ENCODE measurements at regions not wholly inside any gene's neighbourhood (a gene's known extent, or its start where the extent isn't known, plus 50 kb on each side); places are given as distances from the start of the nearest gene placed in this dataset.
"Not testable (repeated sequence)": the region's sequence is repeated elsewhere in the genome, so short reads cannot be mapped to it uniquely, and the experiment has no call there.

GRCh38 chr13:88461272-88462009 is 790.3 kb downstream of the SLITRK5 start:
- no peak for TF ChIP-seq CTCF (IDR thresholded peaks at IDR 0.05; ENCODE audit: low read length, missing control alignments)
- no peak overlapping the region for H3K4me3 ChIP-seq (replicated peaks; ENCODE audit: low read depth, low read length)
- DNase-seq (ENCODE audit: low read depth), result no peak

GRCh38 chr13:88464851-88465250 is 793.7 kb downstream of the SLITRK5 start:
- DNase-seq (ENCODE audit: low read depth), result no peak
- no peak for TF ChIP-seq CTCF (IDR thresholded peaks at IDR 0.05; ENCODE audit: low read length, missing control alignments)
- no peak overlapping the region for H3K4me3 ChIP-seq (replicated peaks; ENCODE audit: low read depth, low read length)

- no peak overlapping the region for H3K4me3 ChIP-seq (replicated peaks; ENCODE audit: low read depth, low read length)
- DNase-seq (ENCODE audit: low read depth), result no peak
- no peak for TF ChIP-seq CTCF (IDR thresholded peaks at IDR 0.05; ENCODE audit: low read length, missing control alignments)
These were observed 801.1 kb downstream of the SLITRK5 start for GRCh38 chr13:88472316-88472715.

GRCh38 chr13:88483202-88483601 is 812.0 kb downstream of the SLITRK5 start:
- no peak for DNase-seq (ENCODE audit: low read depth)
- H3K4me3 ChIP-seq (replicated peaks; ENCODE audit: low read depth, low read length), result no peak overlapping the region
- no peak for TF ChIP-seq CTCF (IDR thresholded peaks at IDR 0.05; ENCODE audit: low read length, missing control alignments)

- TF ChIP-seq CTCF (IDR thresholded peaks at IDR 0.05; ENCODE audit: low read length, missing control alignments), result no peak
- H3K4me3 ChIP-seq (replicated peaks; ENCODE audit: low read depth, low read length), result no peak overlapping the region
- DNase-seq (ENCODE audit: low read depth), result no peak
These were observed 836.7 kb downstream of the SLITRK5 start for GRCh38 chr13:88507909-88508308.

GRCh38 chr13:88512993-88513392 is 841.8 kb downstream of the SLITRK5 start:
- H3K4me3 ChIP-seq (replicated peaks; ENCODE audit: low read depth, low read length); DNase-seq (ENCODE audit: low read depth): not testable (repeated sequence)

- H3K4me3 ChIP-seq (replicated peaks; ENCODE audit: low read depth, low read length), result no peak overlapping the region
- no peak for DNase-seq (ENCODE audit: low read depth)
- TF ChIP-seq CTCF (IDR thresholded peaks at IDR 0.05; ENCODE audit: low read length, missing control alignments), result no peak
These were observed 855.1 kb downstream of the SLITRK5 start for GRCh38 chr13:88526186-88526852.
